Stomach (tissue), 8 donors: ENCODE measurements at regions not wholly inside any gene's neighbourhood (a gene's known extent, or its start where the extent isn't known, plus 50 kb on each side); places are given as distances from the start of the nearest gene placed in this dataset.

ENCODE experiments used
- DNase-seq, 2 donors: peaks; one replicate each; pipeline versions ENCODE4 v3.0.0 to v3.0.0-alpha.2; 2013 to 2019
- H3K27ac ChIP-seq, 5 donors: fragments of 200-600 bp in 4 of 5; sonication (generic) in 4 of 5; one replicate each; pipeline ENCODE4 v1.5.1; 2013 to 2019; ENCODE audit warnings: mild to moderate bottlenecking in 1 of 5, moderate library complexity in 1 of 5
- H3K27me3 ChIP-seq, 3 donors: fragments of 200-600 bp; sonication (generic); one replicate each; pipeline ENCODE4 v1.5.1; 2017 to 2019; ENCODE audit warnings: mixed run types in 1 of 3
- H3K36me3 ChIP-seq, 4 donors: fragments of 200-600 bp; sonication (generic); 1 replicate in 3 of 4; 2 replicates in 1 of 4; pipeline ENCODE4 v1.5.1; 2016 to 2019
- H3K4me1 ChIP-seq, 4 donors: fragments of 200-600 bp; sonication (generic); one replicate each; pipeline ENCODE4 v1.5.1; 2016 to 2019
- H3K4me3 ChIP-seq, 4 donors: fragments of 200-600 bp; sonication (generic) in 3 of 4; one replicate each; pipeline ENCODE4 v1.5.1; 2016 to 2019; ENCODE audit warnings: mild to moderate bottlenecking in 1 of 4
- H3K9me3 ChIP-seq, 4 donors: fragments of 200-600 bp; sonication (generic); one replicate each; pipeline ENCODE4 v1.5.1; 2016 to 2019
- EP300 ChIP-seq: sonication (generic); formaldehyde crosslinking; IDR thresholded peaks from one replicate; pipeline ENCODE4 v1.6.1; 2017; ENCODE audit warnings: antibody characterized with exemption
- POLR2A ChIP-seq, 4 donors: fragments of 450-650 bp; IDR thresholded peaks; one replicate each; pipeline ENCODE4 v1.6.1; 2016; ENCODE audit warnings: antibody characterized with exemption in 4 of 4, control low read depth in 2 of 4, mild to moderate bottlenecking in 1 of 4, moderate library complexity in 1 of 4
- POLR2AphosphoS5 ChIP-seq, 3 donors: sonication (generic); formaldehyde crosslinking; IDR thresholded peaks; one replicate each; pipeline ENCODE4 v1.6.1; 2016; ENCODE audit warnings: antibody characterized with exemption in 3 of 3
- WGBS, 5 donors: extraction: QIAGEN DNeasy Blood & Tissue Kit in 3 of 5; methylation state at CpG; one replicate each; pipeline versions ENCODE4 v1.1.5 to v1.1.7; 2013 to 2018; 5-methylcytosine and 5-hydroxymethylcytosine counted together
- intact Hi-C: fragments of 100-400 bp; cut with DNase I; formaldehyde crosslinking; loops from one replicate; pipeline ENCODE4 v1.15.1; 2023; ENCODE audit warnings: low total_unique reads
- TF ChIP-seq, protein P1 (sequence below), 7 experiments: fragments of 450-650 bp in 4 of 7; fragments of 200-600 bp in 3 of 7; sonication (generic) in 3 of 7; IDR thresholded peaks; one replicate each; pipeline ENCODE4 v1.5.1; 2016 to 2019; ENCODE audit warnings: antibody characterized with exemption in 7 of 7, control low read depth in 2 of 7, mild to moderate bottlenecking in 1 of 7
- donor health status: healthy with polysubstance abuse.
- donor health status: Bipolar disorder and iron deficiency.
- donor health status: healthy.

DNA sequence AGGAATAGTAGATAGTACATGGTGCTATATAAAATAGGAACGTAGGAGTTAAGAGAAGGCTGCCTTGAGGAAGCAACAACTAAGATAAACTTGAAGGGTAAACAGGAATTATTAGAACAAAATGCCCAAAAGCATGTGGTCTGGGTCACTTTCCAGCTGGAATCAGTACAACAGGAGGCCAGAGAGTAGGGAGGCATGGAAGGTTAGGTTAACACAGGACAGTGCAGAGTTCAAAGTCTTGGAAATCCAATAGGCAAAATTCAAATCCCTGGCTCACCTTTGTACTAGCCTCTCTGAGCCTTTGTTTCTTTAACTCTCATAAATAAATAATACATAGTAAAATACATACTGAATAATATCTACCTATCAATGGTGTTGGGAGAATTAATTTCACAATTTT is 69.0 kb upstream of the NEK7 start:
- Histone ChIP-seq H3K9me3 (no peaks in the 10 kb centered on the region), H3K4me1 (no peaks in the 10 kb centered on the region), H3K36me3 (no peaks in the 10 kb centered on the region), H3K27me3 (no peaks in the 10 kb centered on the region), H3K27ac (no peak overlapping the region), H3K4me3 (no peak overlapping the region)
- 13 to 31% (median 20%) methylated on average over 1 of the region's 1 CpG for WGBS, 5 donors
- DNase-seq, result no peak
- TF ChIP-seq POLR2AphosphoS5 (IDR thresholded peaks at IDR 0.05) (no peak), POLR2A (IDR thresholded peaks at IDR 0.05) (no peak), EP300 (no peak)
- TF ChIP-seq, protein P1, sequence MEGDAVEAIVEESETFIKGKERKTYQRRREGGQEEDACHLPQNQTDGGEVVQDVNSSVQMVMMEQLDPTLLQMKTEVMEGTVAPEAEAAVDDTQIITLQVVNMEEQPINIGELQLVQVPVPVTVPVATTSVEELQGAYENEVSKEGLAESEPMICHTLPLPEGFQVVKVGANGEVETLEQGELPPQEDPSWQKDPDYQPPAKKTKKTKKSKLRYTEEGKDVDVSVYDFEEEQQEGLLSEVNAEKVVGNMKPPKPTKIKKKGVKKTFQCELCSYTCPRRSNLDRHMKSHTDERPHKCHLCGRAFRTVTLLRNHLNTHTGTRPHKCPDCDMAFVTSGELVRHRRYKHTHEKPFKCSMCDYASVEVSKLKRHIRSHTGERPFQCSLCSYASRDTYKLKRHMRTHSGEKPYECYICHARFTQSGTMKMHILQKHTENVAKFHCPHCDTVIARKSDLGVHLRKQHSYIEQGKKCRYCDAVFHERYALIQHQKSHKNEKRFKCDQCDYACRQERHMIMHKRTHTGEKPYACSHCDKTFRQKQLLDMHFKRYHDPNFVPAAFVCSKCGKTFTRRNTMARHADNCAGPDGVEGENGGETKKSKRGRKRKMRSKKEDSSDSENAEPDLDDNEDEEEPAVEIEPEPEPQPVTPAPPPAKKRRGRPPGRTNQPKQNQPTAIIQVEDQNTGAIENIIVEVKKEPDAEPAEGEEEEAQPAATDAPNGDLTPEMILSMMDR (IDR thresholded peaks at IDR 0.05), result no peak
- intact Hi-C loops, result loop anchor here (10.0 kb wide), 1 partner anchor 377 kb away; no protein-coding TSS in a partner anchor

DNA sequence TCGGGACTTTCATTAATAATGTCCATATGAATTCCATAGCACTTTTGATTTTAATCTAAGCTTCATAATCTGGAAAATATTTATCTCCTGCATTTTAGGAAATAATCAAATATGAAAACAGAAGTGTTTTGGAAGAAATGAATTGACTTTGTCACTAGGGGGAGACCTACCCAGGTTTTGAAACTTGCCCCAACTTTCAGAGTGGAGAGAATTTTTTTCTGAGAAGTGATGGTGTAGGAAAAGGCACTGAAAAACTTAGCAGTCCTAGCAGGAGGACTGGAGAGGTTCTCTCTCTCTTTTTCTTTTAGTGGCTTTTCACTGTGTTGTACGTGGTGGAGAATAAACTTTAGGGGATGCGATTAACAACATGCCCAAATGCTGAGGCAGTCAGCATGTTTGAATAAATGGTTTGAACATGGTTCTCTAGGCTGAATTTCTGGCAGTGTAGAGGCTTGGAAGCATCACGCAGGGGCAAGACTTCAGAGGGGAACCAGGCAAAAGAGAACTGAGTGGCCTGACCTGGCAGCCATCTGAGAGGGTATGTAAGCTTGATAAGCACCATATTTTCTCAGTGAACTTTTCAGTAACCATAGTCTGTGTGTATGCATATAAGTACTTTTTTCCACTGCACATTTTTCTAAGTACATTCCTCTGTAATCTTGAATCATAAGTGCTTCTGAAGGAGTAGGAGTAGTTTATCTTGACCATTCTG is 68.3 kb upstream of the NEK7 start:
- no peaks in the 10 kb centered on the region for H3K27me3 ChIP-seq
- H3K4me3 ChIP-seq, result no peak overlapping the region
- TF ChIP-seq, protein P1 (IDR thresholded peaks at IDR 0.05), result peak in 3 of 7 experiments; percentile 33 to 46 (median 40)
- no peak for TF ChIP-seq EP300
- H3K9me3 ChIP-seq, result no peaks in the 10 kb centered on the region
- WGBS, 5 donors, result 24 to 48% (median 28%) methylated on average over 4 of the region's 4 CpGs
- no peak overlapping the region for H3K27ac ChIP-seq
- H3K4me1 ChIP-seq, result no peaks in the 10 kb centered on the region
- DNase-seq, result peak in 1 of 2 donors; percentile 49
- intact Hi-C loops, result loop anchor here (10.0 kb wide), 1 partner anchor 376 kb away; no protein-coding TSS in a partner anchor
- no peaks in the 10 kb centered on the region for H3K36me3 ChIP-seq

DNA sequence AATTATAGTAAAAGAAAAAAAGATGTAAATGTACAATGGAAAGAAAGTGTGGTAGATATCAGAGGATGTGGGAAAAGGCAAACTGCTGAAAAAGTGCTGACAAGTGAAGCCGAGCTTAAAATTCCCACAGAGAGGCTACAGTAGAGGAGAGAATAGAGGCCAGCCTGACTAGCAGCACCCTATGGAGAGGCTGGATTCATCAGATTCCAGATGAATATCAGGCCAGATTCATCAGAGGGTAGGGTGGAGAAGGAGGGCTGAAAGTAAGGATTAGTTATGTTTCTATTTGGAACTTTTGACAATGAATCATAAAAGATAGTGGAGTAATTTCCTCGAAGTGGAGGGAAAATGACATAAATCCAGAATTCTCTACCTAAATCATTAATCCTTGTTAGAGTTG is 60.4 kb upstream of the NEK7 start:
- H3K36me3 ChIP-seq, result no peaks in the 10 kb centered on the region
- H3K4me1 ChIP-seq, result no peaks in the 10 kb centered on the region
- no peaks in the 10 kb centered on the region for H3K27me3 ChIP-seq
- H3K9me3 ChIP-seq, result no peaks in the 10 kb centered on the region
- no peak overlapping the region for H3K4me3 ChIP-seq
- DNase-seq, result no peak
- 60 to 74% (median 69%) methylated on average over 2 of the region's 2 CpGs for WGBS, 5 donors
- intact Hi-C loops, result no loop called here
- H3K27ac ChIP-seq, result no peak overlapping the region
- TF ChIP-seq, protein P1 (IDR thresholded peaks at IDR 0.05), result no peak
- TF ChIP-seq POLR2A (IDR thresholded peaks at IDR 0.05), result no peak
- TF ChIP-seq POLR2AphosphoS5 (IDR thresholded peaks at IDR 0.05), result no peak
- no peak for TF ChIP-seq EP300

DNA sequence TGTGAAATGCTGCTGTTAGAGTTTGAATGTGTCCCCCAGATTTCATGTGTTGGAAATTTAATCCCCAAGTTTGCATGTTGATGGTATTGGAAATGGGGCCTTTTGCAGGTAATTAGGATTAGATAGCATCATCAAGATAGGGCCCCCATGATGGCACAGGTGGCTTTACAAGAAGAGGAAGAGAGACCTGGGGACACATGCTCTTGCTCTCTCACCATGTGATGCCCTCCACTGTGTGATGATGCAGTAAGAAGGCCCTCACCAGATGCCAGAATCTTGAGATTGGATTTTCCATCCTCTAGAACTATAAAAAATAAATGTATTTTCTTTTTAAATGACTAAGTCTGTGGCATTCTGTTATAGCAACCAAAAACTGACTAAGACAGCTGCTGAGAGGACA is 57.0 kb upstream of the NEK7 start:
- H3K27me3 ChIP-seq, result no peaks in the 10 kb centered on the region
- DNase-seq, result no peak
- H3K27ac ChIP-seq, result no peak overlapping the region
- no peaks in the 10 kb centered on the region for H3K36me3 ChIP-seq
- TF ChIP-seq POLR2AphosphoS5 (IDR thresholded peaks at IDR 0.05), result no peak
- no peak for TF ChIP-seq POLR2A (IDR thresholded peaks at IDR 0.05)
- TF ChIP-seq EP300, result no peak
- TF ChIP-seq, protein P1 (IDR thresholded peaks at IDR 0.05), result no peak
- H3K4me1 ChIP-seq, result no peaks in the 10 kb centered on the region
- intact Hi-C loops, result no loop called here
- no peak overlapping the region for H3K4me3 ChIP-seq
- no peaks in the 10 kb centered on the region for H3K9me3 ChIP-seq
